SK-N-SH (cell line): ENCODE measurements at regions not wholly inside any gene's neighbourhood (a gene's known extent, or its start where the extent isn't known, plus 50 kb on each side); places are given as distances from the start of the nearest gene placed in this dataset.

Experiments used
- MXI1 ChIP-seq: IDR thresholded peaks from 2 replicates; pipeline ENCODE4 v1.6.1; 2012; ENCODE audit warnings: mild to moderate bottlenecking, low read depth, low read length, improper control_type of control experiment
- POLR2AphosphoS5 ChIP-seq: IDR thresholded peaks from 2 replicates; pipeline ENCODE4 v1.6.1; 2012; ENCODE audit warnings: low read depth, low read length
- TAF1 ChIP-seq: IDR thresholded peaks from 2 replicates; pipeline ENCODE4 v1.6.1; 2012; ENCODE audit warnings: low read depth, mild to moderate bottlenecking, low read length, moderate library complexity, borderline replicate concordance
- YY1 ChIP-seq: IDR thresholded peaks from 2 replicates; pipeline ENCODE4 v1.4.0; 2012; ENCODE audit warnings: low read depth, mild to moderate bottlenecking
- TF ChIP-seq, protein P1 (sequence below): fragments of 200-600 bp; sonication (generic); IDR thresholded peaks from 2 replicates; pipeline ENCODE4 v1.6.1; 2017; ENCODE audit warnings: antibody characterized with exemption, mild to moderate bottlenecking, moderate library complexity
- TF ChIP-seq, protein P2 (sequence below): IDR thresholded peaks from 2 replicates; pipeline ENCODE4 v1.4.0; 2012; ENCODE audit warnings: low read depth

DNA sequence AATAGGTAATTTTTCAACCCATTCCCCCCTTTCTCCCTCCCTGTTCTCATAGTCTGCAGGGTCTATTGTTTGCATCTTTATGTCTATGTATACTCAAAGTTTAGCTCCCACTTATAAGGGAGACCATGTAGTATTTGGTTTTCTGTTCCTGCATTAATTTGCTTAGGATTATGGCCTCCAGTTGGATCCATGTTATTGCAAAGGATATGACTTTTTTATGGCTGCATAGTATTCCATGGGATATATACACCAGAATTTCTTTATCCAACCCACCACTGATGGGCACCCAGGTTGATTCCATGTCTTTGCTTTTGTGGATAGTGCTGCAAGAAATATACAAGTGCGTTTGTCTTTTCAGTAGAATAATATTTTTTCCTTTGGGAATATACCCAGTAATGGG lies 761.6 kb upstream of the GRAMD2B start:
- TF ChIP-seq, protein P1, sequence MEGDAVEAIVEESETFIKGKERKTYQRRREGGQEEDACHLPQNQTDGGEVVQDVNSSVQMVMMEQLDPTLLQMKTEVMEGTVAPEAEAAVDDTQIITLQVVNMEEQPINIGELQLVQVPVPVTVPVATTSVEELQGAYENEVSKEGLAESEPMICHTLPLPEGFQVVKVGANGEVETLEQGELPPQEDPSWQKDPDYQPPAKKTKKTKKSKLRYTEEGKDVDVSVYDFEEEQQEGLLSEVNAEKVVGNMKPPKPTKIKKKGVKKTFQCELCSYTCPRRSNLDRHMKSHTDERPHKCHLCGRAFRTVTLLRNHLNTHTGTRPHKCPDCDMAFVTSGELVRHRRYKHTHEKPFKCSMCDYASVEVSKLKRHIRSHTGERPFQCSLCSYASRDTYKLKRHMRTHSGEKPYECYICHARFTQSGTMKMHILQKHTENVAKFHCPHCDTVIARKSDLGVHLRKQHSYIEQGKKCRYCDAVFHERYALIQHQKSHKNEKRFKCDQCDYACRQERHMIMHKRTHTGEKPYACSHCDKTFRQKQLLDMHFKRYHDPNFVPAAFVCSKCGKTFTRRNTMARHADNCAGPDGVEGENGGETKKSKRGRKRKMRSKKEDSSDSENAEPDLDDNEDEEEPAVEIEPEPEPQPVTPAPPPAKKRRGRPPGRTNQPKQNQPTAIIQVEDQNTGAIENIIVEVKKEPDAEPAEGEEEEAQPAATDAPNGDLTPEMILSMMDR: no peak
- TF ChIP-seq MXI1: no peak
- no peak for TF ChIP-seq YY1
- no peak for TF ChIP-seq TAF1
- TF ChIP-seq POLR2AphosphoS5: no peak
- TF ChIP-seq, protein P2, sequence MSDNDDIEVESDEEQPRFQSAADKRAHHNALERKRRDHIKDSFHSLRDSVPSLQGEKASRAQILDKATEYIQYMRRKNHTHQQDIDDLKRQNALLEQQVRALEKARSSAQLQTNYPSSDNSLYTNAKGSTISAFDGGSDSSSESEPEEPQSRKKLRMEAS: no peak
